GM10248 (cell line): ENCODE measurements at regions not wholly inside any gene's neighbourhood (a gene's known extent, or its start where the extent isn't known, plus 50 kb on each side); places are given as distances from the start of the nearest gene placed in this dataset.
A peak's percentile ranks its signal among the peaks of the same experiment; 100 is the strongest.

Experiments used
- CTCF ChIA-PET: fragments of 300-600 bp; sonication (Branson Sonifier 250); formaldehyde crosslinking; extraction: SDS; loops from one replicate; lab custom pipeline; 2021; ENCODE audit warnings: antibody characterized with exemption; lab: Yijun Ruan, JAX
- POLR2A ChIA-PET: fragments of 350-650 bp; sonication (Branson Sonifier 250); formaldehyde crosslinking; extraction: SDS; loops from one replicate; lab custom pipeline; 2020; ENCODE audit warnings: antibody characterized with exemption; lab: Yijun Ruan, JAX
- DNase-seq: peaks from one replicate; pipeline ENCODE4 v3.0.0; 2012; ENCODE audit errors: extremely low spot score
- TF ChIP-seq, protein P1 (sequence below): IDR thresholded peaks from 2 replicates; pipeline ENCODE4 v1.5.1; 2012; ENCODE audit warnings: mild to moderate bottlenecking, low read depth; ENCODE audit errors: extremely low read depth, missing control alignments, control extremely low read depth

DNA sequence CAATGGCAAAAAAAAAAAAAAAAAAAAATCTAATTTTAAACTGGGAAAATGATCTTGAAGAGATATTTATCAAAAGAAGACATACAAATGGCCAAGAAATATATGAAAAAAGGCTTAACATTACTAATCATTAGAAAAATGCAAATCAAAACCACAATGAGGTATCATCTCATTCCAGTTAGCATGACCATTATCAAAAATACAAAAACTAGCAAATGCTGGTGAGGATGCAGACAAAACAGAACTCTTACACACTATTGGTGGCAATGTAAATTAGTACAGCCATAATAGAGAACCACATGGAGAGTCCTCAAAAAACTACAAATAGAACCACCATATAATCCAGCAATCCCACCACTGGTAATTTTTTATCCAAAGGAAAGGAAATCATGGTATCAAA, 489.6 kb downstream of the TNS3 start:
- ChIA-PET CTCF (interaction anchor here (1.3 kb wide), 2 partner anchors 9 to 1174 kb away, joined by 3 to 5 read pairs; no protein-coding TSS in a partner anchor), POLR2A (no interaction called here)
- DNase-seq, result no peak
- TF ChIP-seq, protein P1, sequence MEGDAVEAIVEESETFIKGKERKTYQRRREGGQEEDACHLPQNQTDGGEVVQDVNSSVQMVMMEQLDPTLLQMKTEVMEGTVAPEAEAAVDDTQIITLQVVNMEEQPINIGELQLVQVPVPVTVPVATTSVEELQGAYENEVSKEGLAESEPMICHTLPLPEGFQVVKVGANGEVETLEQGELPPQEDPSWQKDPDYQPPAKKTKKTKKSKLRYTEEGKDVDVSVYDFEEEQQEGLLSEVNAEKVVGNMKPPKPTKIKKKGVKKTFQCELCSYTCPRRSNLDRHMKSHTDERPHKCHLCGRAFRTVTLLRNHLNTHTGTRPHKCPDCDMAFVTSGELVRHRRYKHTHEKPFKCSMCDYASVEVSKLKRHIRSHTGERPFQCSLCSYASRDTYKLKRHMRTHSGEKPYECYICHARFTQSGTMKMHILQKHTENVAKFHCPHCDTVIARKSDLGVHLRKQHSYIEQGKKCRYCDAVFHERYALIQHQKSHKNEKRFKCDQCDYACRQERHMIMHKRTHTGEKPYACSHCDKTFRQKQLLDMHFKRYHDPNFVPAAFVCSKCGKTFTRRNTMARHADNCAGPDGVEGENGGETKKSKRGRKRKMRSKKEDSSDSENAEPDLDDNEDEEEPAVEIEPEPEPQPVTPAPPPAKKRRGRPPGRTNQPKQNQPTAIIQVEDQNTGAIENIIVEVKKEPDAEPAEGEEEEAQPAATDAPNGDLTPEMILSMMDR, result no peak

DNA sequence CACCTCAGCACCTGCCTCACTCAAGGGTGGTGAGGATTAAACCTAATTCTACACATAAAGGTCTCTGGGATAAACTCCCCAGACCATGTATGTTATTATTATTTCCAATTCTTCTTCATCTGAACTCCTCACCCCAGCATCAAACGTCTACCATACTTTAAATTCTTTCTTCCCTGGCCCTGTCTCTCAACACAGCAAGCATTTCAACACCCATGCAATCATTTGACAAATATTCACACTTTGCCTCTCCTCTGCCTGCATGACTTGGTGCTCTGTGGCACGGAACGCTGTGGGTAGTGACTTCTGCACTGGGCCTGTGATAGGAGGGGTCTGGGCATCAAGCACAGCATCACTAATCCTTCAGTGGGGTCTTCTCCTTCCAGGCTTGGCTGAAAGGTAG, 490.8 kb downstream of the TNS3 start:
- CTCF ChIA-PET, result interaction anchor here (0.8 to 3.8 kb wide), 4 partner anchors 17 to 1173 kb away, joined by 3 to 27 read pairs (median 4); partner anchors contain the start of gene IGFBP3
- no peak for DNase-seq
- POLR2A ChIA-PET, result no interaction called here
- TF ChIP-seq, protein P1, result no peak

DNA sequence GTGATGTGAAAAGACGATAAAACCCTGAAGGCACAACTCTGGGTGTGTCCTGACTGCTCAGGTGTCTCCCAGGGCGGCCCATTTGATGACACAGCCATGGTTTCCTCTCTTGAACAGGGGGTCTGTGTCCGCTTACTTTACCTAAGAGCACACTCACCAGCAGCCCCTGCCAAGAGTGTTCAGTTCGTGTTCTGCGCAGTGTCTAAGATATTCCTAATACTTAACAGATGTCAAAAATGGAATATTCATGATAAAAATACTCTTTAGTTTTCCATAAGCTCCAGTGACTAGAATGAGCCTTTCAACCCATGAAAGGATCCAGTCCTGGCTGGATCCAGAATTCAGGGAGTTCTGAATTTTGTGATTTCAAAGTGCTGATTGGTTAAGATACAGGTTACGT, 492.4 kb downstream of the TNS3 start:
- ChIA-PET POLR2A (no interaction called here), CTCF (interaction anchor here (1.9 to 3.8 kb wide), 2 partner anchors 1167 to 1170 kb away, joined by 5 to 27 read pairs; partner anchors contain the start of gene IGFBP3)
- DNase-seq, result no peak
- TF ChIP-seq, protein P1, result no peak

DNA sequence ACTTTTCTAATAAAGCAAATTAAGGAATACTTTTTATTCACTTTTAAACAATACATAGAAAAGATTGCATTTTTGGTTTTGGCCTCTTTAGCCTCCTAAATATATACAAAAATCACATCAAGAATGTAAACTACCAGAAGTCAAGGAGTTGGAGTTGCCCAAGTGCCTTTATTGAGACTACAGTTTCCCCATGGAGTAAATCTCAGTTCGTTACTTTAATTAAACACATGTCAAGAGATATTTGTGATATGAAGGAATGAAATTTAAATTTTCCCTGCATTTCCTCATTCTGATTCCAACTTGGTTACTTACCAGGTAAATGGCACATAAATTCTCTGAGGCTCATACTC, 492.9 kb downstream of the TNS3 start:
- POLR2A ChIA-PET, result no interaction called here
- TF ChIP-seq, protein P1, result peak; percentile 12
- DNase-seq, result no peak
- CTCF ChIA-PET, result interaction anchor here (1.2 to 3.8 kb wide), 7 partner anchors 10 to 1172 kb away, joined by 3 to 27 read pairs (median 9); partner anchors contain the start of gene IGFBP3

DNA sequence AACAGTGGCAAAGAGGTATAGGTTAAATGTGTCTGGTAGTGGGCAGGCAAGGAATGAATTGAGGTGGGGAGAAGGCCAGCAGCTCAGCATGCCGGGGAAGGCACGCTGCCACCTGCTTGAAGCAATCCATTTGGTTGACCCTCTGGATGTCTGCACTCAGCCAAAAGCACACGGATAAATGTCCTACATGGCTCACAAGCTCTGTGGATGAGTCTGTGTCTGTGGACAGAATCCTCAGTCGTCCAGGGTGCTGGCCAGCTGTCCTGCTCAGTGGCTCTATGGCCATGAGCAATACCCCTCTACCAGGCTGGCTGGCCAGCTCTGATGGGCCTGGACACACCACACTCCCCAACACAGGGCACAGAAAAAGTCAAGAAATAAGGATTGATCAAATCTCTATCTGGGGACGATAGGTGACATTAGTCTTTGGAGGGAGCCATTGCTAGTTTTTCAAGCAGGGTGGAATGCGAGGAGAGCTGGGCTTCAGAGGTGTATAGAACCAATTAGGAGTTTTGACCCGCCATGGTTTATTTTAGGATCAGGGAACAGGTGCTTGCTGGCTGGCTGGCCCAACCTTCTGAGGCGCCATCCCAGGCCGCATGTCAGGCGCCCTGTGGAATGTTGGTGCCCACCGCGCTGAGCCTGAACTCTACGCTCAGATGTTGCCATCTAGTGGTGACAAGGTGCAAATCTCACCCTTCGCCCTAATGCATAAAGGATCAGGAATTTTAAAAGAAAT, 493.4 kb downstream of the TNS3 start:
- peak; percentile 58 for DNase-seq
- ChIA-PET POLR2A (no interaction called here), CTCF (interaction anchor here (0.6 to 3.8 kb wide), 13 partner anchors 9 to 1198 kb away, joined by 3 to 27 read pairs (median 5); partner anchors contain the start of gene IGFBP3)
- TF ChIP-seq, protein P1, result peak; percentile 80

DNA sequence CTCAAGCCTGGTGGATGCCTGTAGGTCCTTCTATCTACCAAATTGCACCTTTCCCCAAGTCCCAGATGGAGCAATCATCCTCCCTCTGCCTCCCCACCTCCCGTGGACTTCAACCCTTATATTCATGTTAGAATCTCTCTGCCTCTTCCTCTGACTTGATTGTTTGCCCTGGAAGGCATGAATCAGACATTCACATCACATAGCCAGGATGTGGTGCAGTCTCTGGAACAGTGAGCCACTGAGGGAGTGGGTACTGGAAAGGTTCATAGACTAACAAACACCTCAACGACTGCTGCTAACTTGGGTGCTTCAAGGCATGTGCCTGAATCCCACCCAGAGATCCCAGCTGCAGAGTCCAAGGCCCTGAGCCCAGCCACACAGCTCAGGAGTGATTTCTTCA, 494.0 kb downstream of the TNS3 start:
- ChIA-PET POLR2A (no interaction called here), CTCF (interaction anchor here (0.6 to 3.8 kb wide), 12 partner anchors 9 to 1197 kb away, joined by 3 to 27 read pairs (median 7); partner anchors contain the start of gene IGFBP3)
- TF ChIP-seq, protein P1, result no peak
- no peak for DNase-seq
